MM.1S (cell line): ENCODE measurements at regions not wholly inside any gene's neighbourhood (a gene's known extent, or its start where the extent isn't known, plus 50 kb on each side); places are given as distances from the start of the nearest gene placed in this dataset.

Experiments used
- DNase-seq: peaks from one replicate; pipeline ENCODE4 v3.0.0-alpha.2; 2015
- H2AFZ ChIP-seq: fragments of 300-600 bp; sonication (generic); 2 replicates; pipeline ENCODE4 v1.6.0; 2016; ENCODE audit warnings: antibody characterized with exemption, low read length
- H3F3A ChIP-seq: fragments of 300-600 bp; sonication (generic); 2 replicates; pipeline ENCODE4 v1.6.1; 2016; ENCODE audit warnings: mild to moderate bottlenecking, antibody characterized with exemption, low read length, moderate library complexity, mixed read lengths; ENCODE audit not compliant: insufficient read depth
- H3K27ac ChIP-seq: fragments of 300-600 bp; sonication (generic); 2 replicates; pipeline ENCODE4 v1.5.1; 2016; ENCODE audit warnings: mild to moderate bottlenecking, low read length
- H3K27me3 ChIP-seq: fragments of 300-600 bp; sonication (generic); replicated peaks from 2 replicates; pipeline ENCODE4 v1.6.0; 2016; ENCODE audit warnings: low read length; ENCODE audit not compliant: insufficient read depth
- H3K36me3 ChIP-seq: fragments of 300-600 bp; sonication (generic); replicated peaks from 2 replicates; pipeline ENCODE4 v1.6.1; 2016; ENCODE audit warnings: mild to moderate bottlenecking, low read length, mixed read lengths; ENCODE audit not compliant: insufficient read depth
- H3K4me1 ChIP-seq: fragments of 300-600 bp; sonication (generic); 2 replicates; pipeline ENCODE4 v1.6.1; 2016; ENCODE audit warnings: low read length, mixed read lengths
- H3K4me2 ChIP-seq: fragments of 300-600 bp; sonication (generic); 2 replicates; pipeline ENCODE4 v1.6.0; 2016; ENCODE audit warnings: low read depth, low read length
- H3K4me3 ChIP-seq: fragments of 300-600 bp; sonication (generic); 2 replicates; pipeline ENCODE4 v1.5.1; 2016; ENCODE audit warnings: low read length, mixed read lengths
- H3K79me2 ChIP-seq: fragments of 300-600 bp; sonication (generic); 2 replicates; pipeline ENCODE4 v1.6.1; 2016; ENCODE audit warnings: mixed run types, low read length, mixed read lengths
- H3K9ac ChIP-seq: fragments of 300-600 bp; sonication (generic); 2 replicates; pipeline ENCODE4 v1.6.1; 2016; ENCODE audit warnings: low read length, mixed read lengths
- H3K9me2 ChIP-seq: fragments of 300-600 bp; sonication (generic); replicated peaks from 2 replicates; pipeline ENCODE4 v1.6.1; 2016; ENCODE audit warnings: mild to moderate bottlenecking, low read length, mixed read lengths; ENCODE audit not compliant: insufficient read depth
- H3K9me3 ChIP-seq: fragments of 300-600 bp; sonication (generic); replicated peaks from 2 replicates; pipeline ENCODE4 v1.6.1; 2016; ENCODE audit warnings: mild to moderate bottlenecking, low read length, mixed read lengths; ENCODE audit not compliant: insufficient read depth
- H4K20me1 ChIP-seq: fragments of 300-600 bp; sonication (generic); 2 replicates; pipeline ENCODE4 v1.6.1; 2016; ENCODE audit warnings: mild to moderate bottlenecking, low read length, moderate library complexity, mixed read lengths; ENCODE audit not compliant: insufficient read depth
- CTCF ChIP-seq: fragments of 300-600 bp; sonication (generic); IDR thresholded peaks from 2 replicates; pipeline ENCODE4 v1.5.1; 2016; ENCODE audit warnings: antibody characterized with exemption, low read length, mixed read lengths
- EZH2 ChIP-seq: fragments of 300-600 bp; sonication (generic); optimal IDR thresholded peaks from 2 replicates; pipeline ENCODE3; 2017; ENCODE audit warnings: low read depth, mild to moderate bottlenecking, antibody characterized with exemption, low read length, mixed read lengths
- EZH2phosphoT487 ChIP-seq: fragments of 300-600 bp; sonication (generic); IDR thresholded peaks from 2 replicates; pipeline ENCODE4 v1.6.1; 2018; ENCODE audit warnings: antibody characterized with exemption, low read length

- H3K4me2 ChIP-seq: no peak overlapping the region
- H3K27ac ChIP-seq: no peak overlapping the region
- no peaks in the 10 kb centered on the region for H4K20me1 ChIP-seq
- H3K79me2 ChIP-seq: no peaks in the 10 kb centered on the region
- TF ChIP-seq EZH2 (no peak), EZH2phosphoT487 (no peak), CTCF (no peak)
- no peak overlapping the region for H2AFZ ChIP-seq
- H3K9me2 ChIP-seq: no peaks in the 10 kb centered on the region
- no peak overlapping the region for H3K9ac ChIP-seq
- no peaks in the 10 kb centered on the region for H3F3A ChIP-seq
- H3K36me3 ChIP-seq: no peaks in the 10 kb centered on the region
- no peaks in the 10 kb centered on the region for H3K9me3 ChIP-seq
- no peaks in the 10 kb centered on the region for H3K27me3 ChIP-seq
- H3K4me1 ChIP-seq: no peaks in the 10 kb centered on the region
- no peak overlapping the region for H3K4me3 ChIP-seq
- DNase-seq: no peak
Observed at GRCh38 chr14:71682337-71682736, 249.9 kb upstream of the RGS6 start.

- Histone ChIP-seq H3K9me2 (no peaks in the 10 kb centered on the region), H4K20me1 (no peaks in the 10 kb centered on the region), H3K9ac (no peak overlapping the region), H3K36me3 (no peaks in the 10 kb centered on the region), H3F3A (no peaks in the 10 kb centered on the region), H3K79me2 (no peaks in the 10 kb centered on the region), H2AFZ (no peak overlapping the region), H3K9me3 (no peaks in the 10 kb centered on the region), H3K27me3 (no peaks in the 10 kb centered on the region), H3K4me2 (no peak overlapping the region), H3K4me3 (no peak overlapping the region), H3K27ac (no peak overlapping the region), H3K4me1 (no peaks in the 10 kb centered on the region)
- no peak for DNase-seq
- TF ChIP-seq EZH2: no peak
- no peak for TF ChIP-seq CTCF
- TF ChIP-seq EZH2phosphoT487: no peak
Observed at GRCh38 chr14:71684323-71684722, 247.9 kb upstream of the RGS6 start.

GRCh38 chr14:71686677-71687076 lies 245.6 kb upstream of the RGS6 start:
- Histone ChIP-seq H3K4me2 (no peak overlapping the region), H3K79me2 (no peaks in the 10 kb centered on the region), H3K4me1 (no peaks in the 10 kb centered on the region), H2AFZ (no peak overlapping the region), H3K9me3 (no peaks in the 10 kb centered on the region), H3K27me3 (no peaks in the 10 kb centered on the region), H3K36me3 (no peaks in the 10 kb centered on the region), H3K27ac (no peak overlapping the region), H3K9me2 (no peaks in the 10 kb centered on the region), H3K4me3 (no peak overlapping the region), H4K20me1 (no peaks in the 10 kb centered on the region), H3F3A (no peaks in the 10 kb centered on the region), H3K9ac (no peak overlapping the region)
- no peak for TF ChIP-seq EZH2
- no peak for TF ChIP-seq EZH2phosphoT487
- no peak for TF ChIP-seq CTCF
- no peak for DNase-seq
